ENCODE measurements at regions not wholly inside any gene's neighbourhood (a gene's known extent, or its start where the extent isn't known, plus 50 kb on each side); places are given as distances from the start of the nearest gene placed in this dataset.

GRCh38 chrX:97858592-97858991 lies 974.9 kb downstream of the RPA4 start:
- Histone ChIP-seq H4K20me1 (ENCODE audit: control insufficient read depth, insufficient read depth, insufficient read length) (no peaks in the 10 kb centered on the region), H3K4ac (ENCODE audit: low read depth, low read length) (no peak overlapping the region), H3K9ac (ENCODE audit: extremely low read depth, insufficient read length, low read length) (no peak overlapping the region), H3K14ac (ENCODE audit: insufficient read depth, low read length) (no peak overlapping the region), H2BK120ac (ENCODE audit: low read depth, low read length, poor library complexity, severe bottlenecking) (no peak overlapping the region), H3K9me3 (ENCODE audit: control insufficient read depth, low read depth, low read length) (no peaks in the 10 kb centered on the region), H3K27me3 (ENCODE audit: insufficient read depth, low read length) (no peaks in the 10 kb centered on the region), H2BK12ac (ENCODE audit: insufficient read length, low read depth, low read length) (no peak overlapping the region), H2BK15ac (ENCODE audit: low read depth, low read length) (no peak overlapping the region), H4K91ac (ENCODE audit: insufficient read length, low read depth, low read length) (no peak overlapping the region), H3K23ac (ENCODE audit: insufficient read length, low read depth, low read length) (no peak overlapping the region), H2AFZ (ENCODE audit: low read length) (no peak overlapping the region), H4K5ac (ENCODE audit: insufficient read length, low read depth, low read length) (no peak overlapping the region), H3K56ac (ENCODE audit: insufficient read length, low read depth, low read length) (no peak overlapping the region), H2BK5ac (ENCODE audit: insufficient read length, low read length) (no peak overlapping the region), H4K8ac (replicated peaks; ENCODE audit: insufficient read length, low read depth, low read length) (no peak overlapping the region), H3T11ph (ENCODE audit: low read length) (no peak overlapping the region), H3K27ac (ENCODE audit: insufficient read length, low read depth, low read length) (no peak overlapping the region), H3K23me2 (ENCODE audit: insufficient read length, low read depth, low read length, poor library complexity, severe bottlenecking) (no peaks in the 10 kb centered on the region), H3K18ac (ENCODE audit: insufficient read length, low read depth, low read length) (no peak overlapping the region), H3K79me2 (ENCODE audit: insufficient read depth, low read length) (no peaks in the 10 kb centered on the region), H3K4me2 (ENCODE audit: insufficient read depth, insufficient read length, low read length) (no peak overlapping the region), H2AK5ac (ENCODE audit: insufficient read length, low read length) (no peak overlapping the region), H2BK20ac (ENCODE audit: low read depth, low read length, poor library complexity, severe bottlenecking) (no peak overlapping the region), H3K4me1 (ENCODE audit: insufficient read depth, low read length) (peaks cover 2% of the 10 kb centered on the region; the same call in 1 of the 2 replicates), H3K79me1 (ENCODE audit: insufficient read depth, low read depth, low read length, poor library complexity, severe bottlenecking) (no peaks in the 10 kb centered on the region)
- Mint-ChIP-seq H3K27me3 (ENCODE audit: low read depth) (no peaks in the 10 kb centered on the region), H3K4me1 (peaks cover 23 to 24% of the 10 kb centered on the region in 2 experiments), H3K27ac (no peak overlapping the region), H3K9me3 (no peaks in the 10 kb centered on the region; a peak in 1 of 5 replicates), H3K4me3 (no peak overlapping the region), H3K36me3 (ENCODE audit: insufficient read depth in 1 of 3, low read depth in 3 of 3) (no peaks in the 10 kb centered on the region)
- no peak for DNase-seq
- TF ChIP-seq CTCF (conservative IDR thresholded peaks at IDR 0.05) = no peak
- no CpG with 5 or more reads among the region's 1 CpG for WGBS (ENCODE audit: extremely low coverage, insufficient read length, low lambda C conversion rate)

Data from H9 (cell line).